ENCODE measurements at regions not wholly inside any gene's neighbourhood (a gene's known extent, or its start where the extent isn't known, plus 50 kb on each side); places are given as distances from the start of the nearest gene placed in this dataset.

DNA sequence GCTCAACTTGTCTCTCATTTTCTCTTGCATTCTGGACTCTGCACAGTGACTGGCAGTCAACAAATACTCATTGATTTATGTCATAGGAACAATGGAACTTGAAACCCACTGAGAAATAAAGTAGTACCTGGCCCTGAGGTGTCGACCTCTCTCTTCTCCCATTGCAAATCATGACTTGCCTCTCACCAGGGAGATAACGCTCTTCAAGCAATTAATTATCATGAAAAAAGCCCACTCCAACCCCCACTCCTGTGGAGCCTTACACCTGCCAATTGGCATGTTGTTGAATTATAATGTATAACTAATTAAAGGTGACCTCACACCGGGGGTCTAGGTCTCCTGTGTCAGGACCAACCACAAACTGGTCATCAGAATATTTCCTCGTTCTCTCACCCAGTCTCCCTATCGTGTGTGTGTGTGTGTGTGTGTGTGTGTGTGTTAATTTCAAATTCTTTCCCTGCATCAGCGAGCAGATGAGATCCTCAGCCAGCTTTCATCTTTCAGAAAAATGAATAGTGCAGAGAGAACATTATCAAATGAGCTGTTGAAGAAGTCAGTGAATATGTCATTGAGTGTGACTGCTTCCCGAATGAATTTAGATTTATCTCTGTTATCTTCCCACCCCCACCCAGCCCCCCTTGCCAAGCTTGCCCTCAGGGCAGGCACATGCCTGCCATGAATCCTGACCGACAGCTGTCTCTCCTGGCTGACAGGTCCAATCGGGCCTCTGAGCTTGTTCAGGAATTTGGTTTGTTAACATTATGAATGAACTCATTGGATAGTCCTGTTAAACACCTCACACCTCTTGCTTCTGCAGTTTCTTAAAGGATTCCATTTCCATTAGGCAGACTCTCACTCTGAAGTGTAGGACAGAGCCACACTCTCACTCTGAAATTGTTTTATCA is 357.4 kb downstream of the INSC start:
- no CpG with 5 or more reads among the region's 9 CpGs for WGBS (ENCODE audit: insufficient coverage)
- DNase-seq (ENCODE audit: low read depth in 4 of 6, low spot score in 6 of 6), result peak in 1 of 6 donors; percentile 43
- Histone ChIP-seq H3K36me3 (ENCODE audit: control insufficient read depth, insufficient read depth, low read length) (no peaks in the 10 kb centered on the region), H3K4me3 (ENCODE audit: low read depth, low read length) (no peak overlapping the region), H3K27me3 (ENCODE audit: control insufficient read depth, insufficient read depth, low read length) (no peaks in the 10 kb centered on the region), H3K9me3 (ENCODE audit: control insufficient read depth, insufficient read depth, low read length) (no peaks in the 10 kb centered on the region), H3K4me1 (ENCODE audit: control insufficient read depth, insufficient read depth, low read length) (no peaks in the 10 kb centered on the region), H3K27ac (ENCODE audit: low read depth, low read length) (no peak overlapping the region)

DNA sequence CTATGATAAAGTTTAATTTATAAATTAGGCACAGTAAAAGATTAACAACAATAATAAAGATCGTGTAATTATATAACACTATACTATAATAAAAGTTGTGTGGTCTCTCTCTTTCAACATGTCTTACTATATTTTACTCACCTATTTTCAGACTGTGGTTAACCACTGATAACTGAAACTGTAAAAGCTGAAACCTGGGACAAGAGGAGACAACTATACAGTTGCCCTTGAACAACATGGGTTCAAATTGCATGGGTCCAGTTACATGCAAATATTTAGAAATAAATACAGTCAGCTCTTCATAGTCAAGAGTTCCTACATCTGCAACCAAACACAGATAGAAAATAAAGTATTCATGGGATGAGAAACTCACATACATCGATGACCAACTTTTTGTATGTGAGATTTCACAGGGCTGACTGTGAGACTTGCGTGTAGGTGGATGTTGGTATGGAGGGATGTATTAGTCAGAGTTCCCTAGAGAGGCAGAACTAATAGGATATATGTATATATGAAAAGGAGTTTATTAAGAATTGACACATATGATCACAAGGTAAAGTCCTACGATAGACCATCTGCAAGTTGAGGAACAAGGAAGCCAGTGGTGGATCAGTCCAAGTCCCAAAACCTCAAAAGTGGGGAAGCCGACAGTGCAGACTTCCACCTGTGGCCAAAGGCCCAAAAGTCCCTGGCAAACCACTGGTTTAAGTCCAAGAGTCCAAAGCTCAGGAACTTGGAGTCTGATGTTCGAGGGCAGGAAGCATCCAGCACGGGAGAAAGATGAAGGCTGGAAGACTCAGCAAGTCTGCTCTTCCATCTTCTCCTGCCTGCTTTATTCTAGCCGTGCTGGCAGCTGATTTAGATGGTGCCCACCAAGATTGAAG is 359.5 kb downstream of the INSC start:
- DNase-seq (ENCODE audit: low read depth in 4 of 6, low spot score in 6 of 6), result no peak
- H3K27me3 ChIP-seq (ENCODE audit: control insufficient read depth, insufficient read depth, low read length), result no peaks in the 10 kb centered on the region
- no peak overlapping the region for H3K4me3 ChIP-seq (ENCODE audit: low read depth, low read length)
- H3K9me3 ChIP-seq (ENCODE audit: control insufficient read depth, insufficient read depth, low read length), result no peaks in the 10 kb centered on the region
- H3K36me3 ChIP-seq (ENCODE audit: control insufficient read depth, insufficient read depth, low read length), result no peaks in the 10 kb centered on the region
- 93% methylated on average over 5 of the region's 8 CpGs for WGBS (ENCODE audit: insufficient coverage)
- H3K27ac ChIP-seq (ENCODE audit: low read depth, low read length), result no peak overlapping the region
- H3K4me1 ChIP-seq (ENCODE audit: control insufficient read depth, insufficient read depth, low read length), result no peaks in the 10 kb centered on the region

DNA sequence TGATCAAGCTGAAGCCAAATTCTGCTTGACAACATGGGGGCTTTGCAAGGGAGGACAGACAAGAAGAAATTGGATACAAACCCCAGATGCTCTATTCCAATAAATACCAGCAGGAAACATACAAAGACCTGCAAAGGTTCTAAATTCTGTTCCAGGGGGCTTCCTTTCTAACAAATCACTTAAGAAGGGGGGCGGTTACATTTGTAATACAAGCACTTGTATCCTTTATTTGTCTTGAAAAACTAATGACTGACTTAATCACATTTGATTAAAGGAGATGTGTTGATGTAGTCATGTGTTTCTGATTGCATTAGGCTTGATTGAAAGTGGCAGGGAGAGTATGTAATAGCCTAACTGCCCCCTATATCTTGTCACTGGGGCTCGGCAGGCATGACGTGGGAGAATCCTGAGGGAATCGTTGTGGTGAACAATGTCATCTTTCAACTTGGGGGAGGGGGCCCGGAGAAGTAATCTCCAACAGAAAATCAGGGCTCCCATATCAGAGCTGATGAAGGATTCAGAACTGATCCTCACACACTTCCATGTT is 361.7 kb downstream of the INSC start:
- DNase-seq (ENCODE audit: low read depth in 4 of 6, low spot score in 6 of 6), result peak in 1 of 6 donors; percentile 54
- no peak overlapping the region for H3K27ac ChIP-seq (ENCODE audit: low read depth, low read length)
- no CpG with 5 or more reads among the region's 5 CpGs for WGBS (ENCODE audit: insufficient coverage)
- H3K27me3 ChIP-seq (ENCODE audit: control insufficient read depth, insufficient read depth, low read length), result no peaks in the 10 kb centered on the region
- H3K9me3 ChIP-seq (ENCODE audit: control insufficient read depth, insufficient read depth, low read length), result no peaks in the 10 kb centered on the region
- H3K4me1 ChIP-seq (ENCODE audit: control insufficient read depth, insufficient read depth, low read length), result no peaks in the 10 kb centered on the region
- H3K4me3 ChIP-seq (ENCODE audit: low read depth, low read length), result no peak overlapping the region
- no peaks in the 10 kb centered on the region for H3K36me3 ChIP-seq (ENCODE audit: control insufficient read depth, insufficient read depth, low read length)

DNA sequence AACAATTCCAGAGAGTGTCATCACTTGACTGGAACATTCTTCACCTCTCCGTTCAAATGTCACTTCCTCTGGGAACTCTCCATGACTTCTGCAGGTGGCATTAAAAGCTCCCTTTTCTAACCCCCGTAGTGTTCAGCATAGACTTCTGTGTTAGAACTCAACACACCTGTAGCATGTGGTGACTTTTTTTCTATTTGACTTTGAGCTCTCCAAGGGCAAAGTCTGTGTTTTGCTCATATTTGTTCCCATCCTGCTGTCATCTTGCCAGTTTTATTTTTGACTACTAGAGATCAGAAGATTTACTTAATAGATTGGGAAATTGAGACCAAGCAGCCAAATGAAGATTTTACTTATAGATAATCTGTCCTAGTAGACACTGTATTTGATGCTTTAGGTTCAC is 367.1 kb downstream of the INSC start:
- H3K27ac ChIP-seq (ENCODE audit: low read depth, low read length), result no peak overlapping the region
- no peak overlapping the region for H3K4me3 ChIP-seq (ENCODE audit: low read depth, low read length)
- H3K4me1 ChIP-seq (ENCODE audit: control insufficient read depth, insufficient read depth, low read length), result no peaks in the 10 kb centered on the region
- peaks cover 2% of the 10 kb centered on the region for H3K27me3 ChIP-seq (ENCODE audit: control insufficient read depth, insufficient read depth, low read length)
- no peaks in the 10 kb centered on the region for H3K36me3 ChIP-seq (ENCODE audit: control insufficient read depth, insufficient read depth, low read length)
- H3K9me3 ChIP-seq (ENCODE audit: control insufficient read depth, insufficient read depth, low read length), result no peaks in the 10 kb centered on the region
- no peak for DNase-seq (ENCODE audit: low read depth in 4 of 6, low spot score in 6 of 6)
- WGBS (ENCODE audit: insufficient coverage), result 54% methylated on average over 2 of the region's 2 CpGs

- no peak for DNase-seq (ENCODE audit: low read depth in 4 of 6, low spot score in 6 of 6)
- Histone ChIP-seq H3K4me3 (ENCODE audit: low read depth, low read length) (no peak overlapping the region), H3K27me3 (ENCODE audit: control insufficient read depth, insufficient read depth, low read length) (peaks cover 2% of the 10 kb centered on the region), H3K27ac (ENCODE audit: low read depth, low read length) (no peak overlapping the region), H3K4me1 (ENCODE audit: control insufficient read depth, insufficient read depth, low read length) (no peaks in the 10 kb centered on the region), H3K36me3 (ENCODE audit: control insufficient read depth, insufficient read depth, low read length) (no peaks in the 10 kb centered on the region), H3K9me3 (ENCODE audit: control insufficient read depth, insufficient read depth, low read length) (no peaks in the 10 kb centered on the region)
- no CpG with 5 or more reads among the region's 1 CpG for WGBS (ENCODE audit: insufficient coverage)
Observed at GRCh38 chr11:15483205-15483604, 368.5 kb downstream of the INSC start.

GRCh38 chr11:15484398-15484797 is 369.7 kb downstream of the INSC start:
- no peak for DNase-seq (ENCODE audit: low read depth in 4 of 6, low spot score in 6 of 6)
- no peaks in the 10 kb centered on the region for H3K9me3 ChIP-seq (ENCODE audit: control insufficient read depth, insufficient read depth, low read length)
- no peak overlapping the region for H3K4me3 ChIP-seq (ENCODE audit: low read depth, low read length)
- no peak overlapping the region for H3K27ac ChIP-seq (ENCODE audit: low read depth, low read length)
- peaks cover 2% of the 10 kb centered on the region for H3K27me3 ChIP-seq (ENCODE audit: control insufficient read depth, insufficient read depth, low read length)
- H3K36me3 ChIP-seq (ENCODE audit: control insufficient read depth, insufficient read depth, low read length), result no peaks in the 10 kb centered on the region
- no peaks in the 10 kb centered on the region for H3K4me1 ChIP-seq (ENCODE audit: control insufficient read depth, insufficient read depth, low read length)
- 34% methylated on average over 2 of the region's 2 CpGs for WGBS (ENCODE audit: insufficient coverage)

- Histone ChIP-seq H3K4me3 (ENCODE audit: low read depth, low read length) (no peak overlapping the region), H3K36me3 (ENCODE audit: control insufficient read depth, insufficient read depth, low read length) (no peaks in the 10 kb centered on the region), H3K27me3 (ENCODE audit: control insufficient read depth, insufficient read depth, low read length) (peaks cover 2% of the 10 kb centered on the region), H3K4me1 (ENCODE audit: control insufficient read depth, insufficient read depth, low read length) (no peaks in the 10 kb centered on the region), H3K9me3 (ENCODE audit: control insufficient read depth, insufficient read depth, low read length) (no peaks in the 10 kb centered on the region), H3K27ac (ENCODE audit: low read depth, low read length) (no peak overlapping the region)
- no CpG with 5 or more reads among the region's 2 CpGs for WGBS (ENCODE audit: insufficient coverage)
- no peak for DNase-seq (ENCODE audit: low read depth in 4 of 6, low spot score in 6 of 6)
Observed at GRCh38 chr11:15485432-15485831, 370.7 kb downstream of the INSC start.

- H3K36me3 ChIP-seq (ENCODE audit: control insufficient read depth, insufficient read depth, low read length), result no peaks in the 10 kb centered on the region
- no peak overlapping the region for H3K27ac ChIP-seq (ENCODE audit: low read depth, low read length)
- H3K4me3 ChIP-seq (ENCODE audit: low read depth, low read length), result no peak overlapping the region
- no peaks in the 10 kb centered on the region for H3K27me3 ChIP-seq (ENCODE audit: control insufficient read depth, insufficient read depth, low read length)
- no peak for DNase-seq (ENCODE audit: low read depth in 4 of 6, low spot score in 6 of 6)
- H3K9me3 ChIP-seq (ENCODE audit: control insufficient read depth, insufficient read depth, low read length), result no peaks in the 10 kb centered on the region
- H3K4me1 ChIP-seq (ENCODE audit: control insufficient read depth, insufficient read depth, low read length), result no peaks in the 10 kb centered on the region
Observed at GRCh38 chr11:15489281-15489680, 374.6 kb downstream of the INSC start.

DNA sequence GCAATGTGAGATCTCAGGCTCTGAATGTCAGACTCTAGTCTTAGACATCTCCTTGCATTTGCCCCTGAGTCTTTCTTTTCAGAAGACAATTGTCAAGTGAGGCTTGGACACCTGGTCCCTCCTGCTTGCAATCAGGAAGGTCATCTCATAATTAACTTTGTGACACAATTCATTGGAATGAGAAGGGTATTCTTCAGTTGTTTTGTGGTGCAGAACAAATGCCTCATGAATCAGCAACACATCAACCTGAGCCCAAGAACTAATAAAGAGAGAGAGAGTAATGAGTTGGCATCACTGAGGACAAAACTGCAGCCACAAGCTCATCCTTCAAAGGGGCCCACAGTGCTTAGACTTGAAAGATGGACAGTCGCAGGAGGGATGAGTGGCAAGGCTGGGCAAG is 375.8 kb downstream of the INSC start:
- Histone ChIP-seq H3K4me1 (ENCODE audit: control insufficient read depth, insufficient read depth, low read length) (no peaks in the 10 kb centered on the region), H3K4me3 (ENCODE audit: low read depth, low read length) (no peak overlapping the region), H3K36me3 (ENCODE audit: control insufficient read depth, insufficient read depth, low read length) (no peaks in the 10 kb centered on the region), H3K9me3 (ENCODE audit: control insufficient read depth, insufficient read depth, low read length) (no peaks in the 10 kb centered on the region), H3K27me3 (ENCODE audit: control insufficient read depth, insufficient read depth, low read length) (no peaks in the 10 kb centered on the region), H3K27ac (ENCODE audit: low read depth, low read length) (no peak overlapping the region)
- WGBS (ENCODE audit: insufficient coverage), result 75% methylated on average over 1 of the region's 1 CpG
- DNase-seq (ENCODE audit: low read depth in 4 of 6, low spot score in 6 of 6), result no peak

All from spinal cord (tissue), 9 donors.